ENCODE measurements at regions not wholly inside any gene's neighbourhood (a gene's known extent, or its start where the extent isn't known, plus 50 kb on each side); places are given as distances from the start of the nearest gene placed in this dataset.

DNA sequence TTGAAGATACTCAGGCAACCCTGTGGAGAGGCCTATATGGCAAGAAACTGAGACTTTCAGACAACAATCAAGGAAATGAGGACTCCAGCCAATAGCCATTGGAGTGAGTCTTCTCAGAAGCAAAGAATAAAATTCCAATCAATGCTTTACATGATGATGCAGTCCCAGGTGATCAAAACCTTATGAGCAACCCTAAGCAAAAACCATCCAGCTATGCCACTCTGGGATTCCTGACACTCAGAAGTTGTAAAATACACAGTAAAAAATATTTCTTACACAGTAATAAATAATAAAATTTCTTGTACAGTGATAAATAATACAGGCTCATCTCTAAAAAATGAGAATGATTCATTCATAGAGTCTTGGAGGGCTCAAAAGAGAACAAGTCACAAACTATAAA, 150.6 kb downstream of the IL15 start:
- Histone ChIP-seq H3K27ac (ENCODE audit: extremely low read depth, low read depth, low read length) (no peak overlapping the region), H3K9me1 (ENCODE audit: control insufficient read depth, insufficient read depth, low read length) (no peaks in the 10 kb centered on the region), H3K4me2 (ENCODE audit: insufficient read depth, low read length) (no peak overlapping the region), H3K4me3 (no peak overlapping the region), H4K20me1 (replicated peaks; ENCODE audit: control insufficient read depth, insufficient read depth, low read length) (no peaks in the 10 kb centered on the region), H3K27me3 (ENCODE audit: control insufficient read depth in 2 of 2, insufficient read depth in 2 of 2, low read length in 2 of 2) (no peaks in the 10 kb centered on the region), H3K9ac (ENCODE audit: insufficient read depth in 1 of 2, low read depth in 2 of 2, low read length in 2 of 2) (no peak overlapping the region), H3K36me3 (ENCODE audit: control insufficient read depth, insufficient read depth, low read length) (no peaks in the 10 kb centered on the region), H3K4me1 (replicated peaks in 1 of 2; ENCODE audit: control insufficient read depth in 2 of 2, insufficient read depth in 2 of 2, low read length in 2 of 2) (no peaks in the 10 kb centered on the region), H2AFZ (ENCODE audit: low read depth, low read length) (no peak overlapping the region), H3K79me2 (ENCODE audit: control insufficient read depth, insufficient read depth, low read length) (no peaks in the 10 kb centered on the region), H3K9me3 (replicated peaks; ENCODE audit: control insufficient read depth, insufficient read depth, low read depth, low read length) (no peaks in the 10 kb centered on the region; the same call in 1 of the 2 replicates)
- no peak for FAIRE-seq
- CTCF ChIA-PET (ENCODE audit: low intra/inter-chr PET ratio): no interaction called here
- POLR2A ChIA-PET: no interaction called here
- intact Hi-C loops (cut with micrococcal nuclease): no loop called here
- ATAC-seq: no peak
- in situ Hi-C loops (cut with MboI): no loop called here
- no peak for DNase-seq (ENCODE audit: extremely low read depth in 1 of 4, low spot score in 3 of 4)
- BruUV-seq (replicated peaks): no TSS peak
- TF ChIP-seq ZNF551 (CRISPR knock-in tag; IDR thresholded peaks at IDR 0.05): no peak
- TF ChIP-seq NFATC3 (IDR thresholded peaks at IDR 0.05): no peak
- TF ChIP-seq RFX5 (IDR thresholded peaks at IDR 0.05; ENCODE audit: low read depth, low read length): no peak
- no peak for TF ChIP-seq FOXP1 (CRISPR knock-in tag; IDR thresholded peaks at IDR 0.05)
- no peak for TF ChIP-seq KHSRP (IDR thresholded peaks at IDR 0.05)
- TF ChIP-seq CREB1 (IDR thresholded peaks at IDR 0.05): no peak
- no peak for TF ChIP-seq CREB1 (CRISPR knock-in tag; IDR thresholded peaks at IDR 0.05)
- no peak for TF ChIP-seq ASH1L (IDR thresholded peaks at IDR 0.05; ENCODE audit: borderline replicate concordance, low read depth, partially characterized antibody)

- FAIRE-seq (no peak), DNase-seq (ENCODE audit: extremely low read depth in 1 of 4, low spot score in 3 of 4) (no peak), ATAC-seq (no peak)
- Histone ChIP-seq H3K27me3 (ENCODE audit: control insufficient read depth in 2 of 2, insufficient read depth in 2 of 2, low read length in 2 of 2) (no peaks in the 10 kb centered on the region), H3K9me1 (ENCODE audit: control insufficient read depth, insufficient read depth, low read length) (no peaks in the 10 kb centered on the region), H3K27ac (ENCODE audit: extremely low read depth, low read depth, low read length) (no peak overlapping the region), H4K20me1 (replicated peaks; ENCODE audit: control insufficient read depth, insufficient read depth, low read length) (no peaks in the 10 kb centered on the region), H2AFZ (ENCODE audit: low read depth, low read length) (no peak overlapping the region), H3K4me2 (ENCODE audit: insufficient read depth, low read length) (no peak overlapping the region), H3K4me1 (replicated peaks in 1 of 2; ENCODE audit: control insufficient read depth in 2 of 2, insufficient read depth in 2 of 2, low read length in 2 of 2) (no peaks in the 10 kb centered on the region), H3K36me3 (ENCODE audit: control insufficient read depth, insufficient read depth, low read length) (no peaks in the 10 kb centered on the region), H3K9me3 (replicated peaks; ENCODE audit: control insufficient read depth, insufficient read depth, low read depth, low read length) (no peaks in the 10 kb centered on the region; the same call in 1 of the 2 replicates), H3K79me2 (ENCODE audit: control insufficient read depth, insufficient read depth, low read length) (no peaks in the 10 kb centered on the region), H3K4me3 (no peak overlapping the region), H3K9ac (ENCODE audit: insufficient read depth in 1 of 2, low read depth in 2 of 2, low read length in 2 of 2) (no peak overlapping the region)
- ChIA-PET POLR2A (no interaction called here), CTCF (ENCODE audit: low intra/inter-chr PET ratio) (no interaction called here)
- no TSS peak for BruUV-seq (replicated peaks)
- in situ Hi-C loops (cut with MboI) (no loop called here), intact Hi-C loops (cut with micrococcal nuclease) (no loop called here)
- WGBS (ENCODE audit: insufficient coverage, low coverage, missing lambda C conversion rate): 2% methylated on average over 4 of the region's 4 CpGs
- TF ChIP-seq NR0B1 (IDR thresholded peaks at IDR 0.05; ENCODE audit: partially characterized antibody): no peak
- TF ChIP-seq ZNF561 (CRISPR knock-in tag; conservative IDR thresholded peaks at IDR 0.05): no peak
- no peak for TF ChIP-seq MAFF (IDR thresholded peaks at IDR 0.05; ENCODE audit: low read length)
- TF ChIP-seq, protein P1, sequence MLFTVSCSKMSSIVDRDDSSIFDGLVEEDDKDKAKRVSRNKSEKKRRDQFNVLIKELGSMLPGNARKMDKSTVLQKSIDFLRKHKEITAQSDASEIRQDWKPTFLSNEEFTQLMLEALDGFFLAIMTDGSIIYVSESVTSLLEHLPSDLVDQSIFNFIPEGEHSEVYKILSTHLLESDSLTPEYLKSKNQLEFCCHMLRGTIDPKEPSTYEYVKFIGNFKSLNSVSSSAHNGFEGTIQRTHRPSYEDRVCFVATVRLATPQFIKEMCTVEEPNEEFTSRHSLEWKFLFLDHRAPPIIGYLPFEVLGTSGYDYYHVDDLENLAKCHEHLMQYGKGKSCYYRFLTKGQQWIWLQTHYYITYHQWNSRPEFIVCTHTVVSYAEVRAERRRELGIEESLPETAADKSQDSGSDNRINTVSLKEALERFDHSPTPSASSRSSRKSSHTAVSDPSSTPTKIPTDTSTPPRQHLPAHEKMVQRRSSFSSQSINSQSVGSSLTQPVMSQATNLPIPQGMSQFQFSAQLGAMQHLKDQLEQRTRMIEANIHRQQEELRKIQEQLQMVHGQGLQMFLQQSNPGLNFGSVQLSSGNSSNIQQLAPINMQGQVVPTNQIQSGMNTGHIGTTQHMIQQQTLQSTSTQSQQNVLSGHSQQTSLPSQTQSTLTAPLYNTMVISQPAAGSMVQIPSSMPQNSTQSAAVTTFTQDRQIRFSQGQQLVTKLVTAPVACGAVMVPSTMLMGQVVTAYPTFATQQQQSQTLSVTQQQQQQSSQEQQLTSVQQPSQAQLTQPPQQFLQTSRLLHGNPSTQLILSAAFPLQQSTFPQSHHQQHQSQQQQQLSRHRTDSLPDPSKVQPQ (CRISPR knock-in tag; IDR thresholded peaks at IDR 0.05; ENCODE audit: borderline replicate concordance): no peak
- no peak for TF ChIP-seq SAP30 (IDR thresholded peaks at IDR 0.05; ENCODE audit: borderline replicate concordance, insufficient read depth, low read depth, low read length, poor library complexity, severe bottlenecking)
- TF ChIP-seq TGIF2 (CRISPR knock-in tag; IDR thresholded peaks at IDR 0.05): no peak
Observed at GRCh38 chr4:141788169-141788915, 152.0 kb downstream of the IL15 start.

Measured in K562 (cell line).